ENCODE measurements at regions not wholly inside any gene's neighbourhood (a gene's known extent, or its start where the extent isn't known, plus 50 kb on each side); places are given as distances from the start of the nearest gene placed in this dataset.

DNA sequence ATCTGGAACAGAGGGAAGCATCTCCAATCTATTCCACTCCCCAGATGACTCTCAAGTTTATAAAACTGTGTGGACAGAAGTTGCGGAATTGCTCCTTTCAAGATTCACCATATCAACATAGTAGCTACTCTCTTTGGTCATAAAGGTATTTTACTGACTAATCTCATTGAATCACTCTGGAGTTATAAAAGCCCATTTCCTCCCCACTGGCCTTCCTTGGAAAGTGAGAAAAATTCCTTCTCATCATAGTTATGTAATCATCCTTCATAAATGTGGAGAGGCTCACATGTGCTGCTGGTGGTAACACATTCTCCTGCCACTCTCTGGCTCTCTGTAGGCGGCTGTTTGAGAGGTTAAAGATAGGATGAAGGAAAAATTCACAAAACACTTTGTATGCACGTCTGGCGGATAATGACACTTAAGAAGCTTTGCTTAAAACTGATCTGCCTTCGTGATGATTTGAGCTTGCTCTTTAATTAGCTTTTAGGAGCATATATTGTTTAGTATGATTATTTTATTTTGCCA lies 1034.0 kb upstream of the EEF2KMT start:
- DNase-seq (ENCODE audit: low spot score), result no peak

DNA sequence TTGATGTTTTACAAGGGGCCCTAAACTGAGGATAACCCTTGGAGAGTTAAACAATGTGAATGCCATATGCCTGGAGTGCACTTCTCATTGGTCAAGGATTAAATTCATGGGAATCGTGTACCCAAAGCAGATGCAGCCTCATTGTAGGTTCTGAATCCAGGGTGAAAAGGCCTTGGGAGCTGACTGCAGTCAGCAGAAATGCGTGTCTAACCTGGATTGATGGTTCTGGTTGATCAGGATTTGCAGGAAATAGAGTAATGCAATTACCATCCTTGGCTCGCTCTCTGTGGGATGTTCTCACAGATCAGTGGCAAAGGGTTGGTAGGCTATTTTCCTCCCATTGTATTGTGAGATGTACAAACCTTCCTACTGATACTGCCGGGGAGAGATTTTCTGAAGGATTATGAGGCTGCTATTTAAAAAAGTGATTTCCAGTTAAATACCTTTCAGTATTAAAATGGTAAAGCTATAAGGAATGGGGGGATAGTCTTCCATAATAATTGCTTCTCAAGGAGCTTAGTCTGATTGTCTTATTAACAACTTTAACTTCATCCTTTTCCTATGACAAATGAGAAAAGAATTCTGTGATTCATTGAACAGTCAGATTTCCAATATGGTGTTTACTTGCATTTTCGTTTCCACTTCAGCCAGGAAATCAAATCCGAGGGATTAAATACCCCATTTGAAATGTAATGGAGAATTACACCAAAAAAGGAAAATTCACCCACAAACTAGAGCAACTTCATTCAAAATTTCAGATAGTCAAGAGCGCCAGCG lies 1028.1 kb upstream of the EEF2KMT start:
- DNase-seq (ENCODE audit: low spot score), result no peak

DNA sequence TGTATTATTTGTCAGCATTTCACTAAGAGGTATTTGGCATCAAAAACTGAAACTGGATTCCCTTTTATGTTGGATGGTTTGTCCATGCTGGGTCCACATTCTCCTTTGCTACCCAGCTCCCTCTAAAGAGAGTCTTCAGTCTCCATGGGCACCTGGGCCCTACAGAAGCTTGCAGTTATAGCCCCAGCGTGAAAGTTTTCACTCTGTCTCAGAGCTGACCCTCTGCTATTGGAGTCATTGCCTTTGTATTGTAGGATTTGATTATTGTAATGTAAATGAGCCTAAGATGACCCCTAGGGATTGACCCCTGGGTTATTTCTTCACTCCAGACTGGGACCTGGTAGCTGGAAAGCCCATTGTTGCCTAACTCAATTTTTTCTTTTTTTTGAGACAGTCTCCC lies 1026.5 kb upstream of the EEF2KMT start:
- DNase-seq (ENCODE audit: low spot score), result no peak

DNA sequence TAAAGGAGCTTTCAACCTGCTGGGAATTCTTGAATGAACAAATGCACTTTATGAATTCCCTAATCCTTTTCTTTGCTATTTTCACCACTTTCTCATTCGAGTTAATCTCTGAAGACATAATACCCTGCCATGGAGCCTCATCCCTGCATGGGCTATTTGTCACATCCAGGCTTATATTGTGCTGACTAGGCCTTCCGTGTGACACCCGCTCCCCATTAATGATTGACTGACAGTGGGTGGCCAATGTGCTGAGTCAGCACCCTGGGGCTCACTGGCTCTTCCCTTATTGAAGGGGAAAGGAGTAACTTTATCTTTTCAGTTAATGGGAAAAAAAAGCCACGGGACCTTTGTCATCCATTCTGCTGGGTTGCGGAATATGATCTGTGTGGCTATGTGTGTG lies 1024.8 kb upstream of the EEF2KMT start:
- no peak for DNase-seq (ENCODE audit: low spot score)

- DNase-seq (ENCODE audit: low spot score), result no peak
Observed at GRCh38 chr16:6114691-6115090, 1017.1 kb upstream of the EEF2KMT start.

DNA sequence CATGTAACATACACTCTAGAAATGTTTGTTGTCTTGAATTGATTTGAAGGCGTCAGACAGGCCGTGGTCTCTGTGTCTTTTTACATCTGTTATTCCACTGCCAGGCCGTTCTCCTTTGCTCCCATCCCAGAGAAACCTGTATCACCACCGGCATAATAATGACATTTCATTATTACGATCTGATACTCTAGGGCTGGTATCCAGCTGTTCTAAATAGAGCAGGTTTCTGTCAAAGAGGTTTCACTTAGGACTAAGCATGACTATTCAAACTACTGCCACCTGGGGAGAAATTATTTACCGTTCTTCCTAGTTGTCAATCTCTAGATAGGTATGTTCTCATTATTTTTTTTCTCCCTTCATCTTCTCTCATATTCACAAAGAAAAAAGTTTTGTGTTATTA lies 1016.2 kb upstream of the EEF2KMT start:
- DNase-seq (ENCODE audit: low spot score), result no peak

- DNase-seq (ENCODE audit: low spot score), result no peak
Observed at GRCh38 chr16:6112700-6113099, 1015.1 kb upstream of the EEF2KMT start.

GRCh38 chr16:6111390-6111789 lies 1013.8 kb upstream of the EEF2KMT start:
- DNase-seq (ENCODE audit: low spot score), result no peak

DNA sequence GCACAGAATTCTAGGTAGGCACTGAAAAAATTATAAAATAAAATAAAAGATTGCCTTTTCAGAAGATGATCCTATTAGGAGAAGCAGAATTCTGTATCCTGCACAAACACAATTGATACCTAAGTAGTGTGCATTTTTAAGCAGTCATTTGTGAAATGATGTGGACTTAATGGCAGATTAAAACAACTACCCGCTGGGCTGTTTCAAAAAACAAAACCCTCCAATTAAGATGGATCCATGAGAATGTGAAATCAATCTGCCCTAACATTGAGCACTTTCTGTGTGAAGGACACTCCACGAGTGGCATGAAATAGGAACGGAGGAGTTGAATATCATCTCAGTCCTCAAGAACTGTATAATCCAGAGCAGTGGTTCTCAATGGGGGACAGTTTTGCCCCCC lies 1012.8 kb upstream of the EEF2KMT start:
- no peak for DNase-seq (ENCODE audit: low spot score)

GRCh38 chr16:6106061-6106460 lies 1008.5 kb upstream of the EEF2KMT start:
- DNase-seq (ENCODE audit: low spot score), result no peak

DNA sequence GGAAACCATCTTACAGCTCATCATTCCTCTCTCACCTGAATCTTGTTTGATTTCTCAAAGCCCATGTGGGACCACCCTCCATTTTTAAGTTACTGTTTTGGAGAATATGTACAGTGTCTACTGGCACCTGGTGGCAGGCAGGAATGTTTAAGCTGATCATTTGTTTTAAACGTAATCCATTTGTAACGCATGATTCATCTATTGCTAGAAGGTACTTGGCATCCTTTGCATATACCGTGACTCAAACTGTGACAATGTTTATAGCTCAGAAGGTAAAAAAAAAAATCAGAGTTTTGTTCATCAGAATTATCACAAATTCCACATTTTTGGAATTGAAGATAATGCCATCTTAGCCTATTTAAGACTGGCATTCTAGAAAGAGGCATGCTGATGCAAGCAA lies 1007.5 kb upstream of the EEF2KMT start:
- no peak for DNase-seq (ENCODE audit: low spot score)

- no peak for DNase-seq (ENCODE audit: low spot score)
Observed at GRCh38 chr16:6104428-6104827, 1006.8 kb upstream of the EEF2KMT start.

- DNase-seq (ENCODE audit: low spot score), result no peak
Observed at GRCh38 chr16:6103561-6103960, 1006.0 kb upstream of the EEF2KMT start.

GRCh38 chr16:6099102-6099501 lies 1001.5 kb upstream of the EEF2KMT start:
- DNase-seq (ENCODE audit: low spot score), result no peak

- DNase-seq (ENCODE audit: low spot score), result no peak
Observed at GRCh38 chr16:6096931-6097670, 999.5 kb upstream of the EEF2KMT start.

- DNase-seq (ENCODE audit: low spot score), result no peak
Observed at GRCh38 chr16:6095414-6095813, 997.8 kb upstream of the EEF2KMT start.

DNA sequence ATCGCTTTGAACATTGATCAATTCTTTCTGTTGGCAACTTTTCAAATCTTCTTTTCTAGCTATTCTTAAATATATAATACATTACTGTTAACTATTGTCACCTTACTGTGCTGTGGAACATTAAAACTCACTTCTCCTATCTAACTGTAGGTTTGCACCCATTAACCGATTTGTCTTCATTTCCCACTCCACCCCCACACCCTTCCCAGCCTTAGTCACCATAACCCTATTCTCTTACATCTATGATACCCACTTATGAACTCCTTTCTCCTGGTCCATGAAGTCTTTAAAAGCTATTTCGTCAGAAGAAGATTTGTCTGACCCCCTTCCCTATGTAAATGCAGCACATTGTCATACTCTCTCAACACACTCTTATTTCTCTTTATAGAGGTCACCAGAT lies 993.4 kb upstream of the EEF2KMT start:
- DNase-seq (ENCODE audit: low spot score), result no peak

GRCh38 chr16:6081320-6081976 lies 983.9 kb upstream of the EEF2KMT start:
- DNase-seq (ENCODE audit: low spot score), result peak; percentile 13

DNA sequence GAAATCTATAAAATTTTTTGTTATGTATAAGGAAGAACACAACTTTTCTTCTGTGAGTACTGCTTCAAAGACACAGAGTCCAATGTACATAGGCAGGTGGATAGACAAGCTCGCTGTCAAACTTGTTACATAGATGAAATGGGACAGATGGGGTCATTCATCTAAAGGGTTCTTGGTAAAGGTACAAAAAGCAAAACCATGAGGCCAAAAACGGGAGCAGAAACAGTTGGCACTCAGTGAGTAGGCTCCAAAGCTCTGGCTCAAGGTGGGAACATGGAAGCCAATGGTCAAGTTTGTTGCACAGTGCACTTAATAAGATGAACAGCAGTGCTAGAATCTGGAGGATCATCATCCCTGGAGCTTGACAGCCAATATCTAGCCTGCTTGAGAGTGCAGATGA lies 979.0 kb upstream of the EEF2KMT start:
- DNase-seq (ENCODE audit: low spot score), result no peak

GRCh38 chr16:6068063-6068462 lies 970.5 kb upstream of the EEF2KMT start:
- no peak for DNase-seq (ENCODE audit: low spot score)

DNA sequence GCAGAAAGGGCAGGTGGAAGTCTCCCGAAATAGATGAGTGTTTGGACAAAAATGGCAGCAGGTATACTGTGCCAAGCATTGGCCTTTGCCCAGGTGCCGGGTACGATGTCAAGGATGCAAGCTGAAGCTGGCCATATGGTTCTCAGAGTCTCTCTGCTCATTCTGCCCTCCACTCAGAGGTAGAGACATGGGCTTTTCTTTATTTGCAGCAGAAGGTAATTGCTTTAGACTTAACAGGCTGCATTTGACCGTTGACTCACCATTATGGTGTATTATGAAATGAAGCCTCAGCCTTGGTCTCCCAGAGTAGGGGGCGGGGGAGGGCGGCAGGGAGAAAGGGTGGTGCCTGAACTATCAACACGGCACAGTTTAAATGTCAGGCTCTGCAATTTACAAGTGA lies 969.1 kb upstream of the EEF2KMT start:
- no peak for DNase-seq (ENCODE audit: low spot score)

DNA sequence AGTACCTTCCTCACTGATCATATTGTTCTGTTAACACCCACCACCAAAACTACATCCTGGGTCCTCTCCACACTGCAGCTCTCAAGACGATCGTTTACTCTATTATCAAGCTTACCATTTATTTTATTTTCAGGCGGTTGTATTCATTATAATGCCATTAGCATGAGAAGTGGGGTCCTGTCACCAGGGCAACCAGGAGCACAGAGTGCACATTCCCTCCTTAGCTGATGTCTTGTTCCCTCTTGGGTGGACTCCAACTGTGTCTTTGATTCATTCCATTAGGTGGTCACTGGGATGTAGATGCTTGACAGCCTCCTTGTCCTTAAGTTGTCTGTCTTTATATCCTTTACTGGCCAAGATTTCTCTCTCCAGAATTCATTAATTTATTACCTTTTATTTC lies 965.9 kb upstream of the EEF2KMT start:
- no peak for DNase-seq (ENCODE audit: low spot score)

DNA sequence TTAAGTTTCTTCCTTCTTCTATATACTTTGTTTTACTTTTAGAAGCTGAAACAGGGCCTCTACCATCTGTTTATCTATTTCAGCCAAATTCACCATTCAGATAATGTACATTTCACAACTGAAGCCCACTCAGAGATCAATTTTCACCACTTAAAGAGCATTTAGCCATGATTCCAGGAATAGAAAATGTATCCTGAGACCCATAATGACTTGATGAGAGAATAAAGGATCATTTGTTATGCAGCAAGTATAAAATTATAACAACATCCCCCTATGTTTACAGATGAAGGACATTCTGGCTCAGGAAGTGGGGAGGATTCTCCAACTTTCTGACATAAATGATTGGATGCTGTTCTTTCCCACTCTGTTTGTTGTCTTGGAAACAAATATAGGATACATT lies 962.1 kb upstream of the EEF2KMT start:
- DNase-seq (ENCODE audit: low spot score), result no peak
